HCT116 (cell line): ENCODE measurements at regions not wholly inside any gene's neighbourhood (a gene's known extent, or its start where the extent isn't known, plus 50 kb on each side); places are given as distances from the start of the nearest gene placed in this dataset.

ENCODE experiments used
- ATAC-seq: fragments of 200-7000 bp; cut with Tn5 transposase; 2 replicates; pipeline ENCODE4 v1.9.1; 2020; ENCODE audit warnings: mild to moderate bottlenecking, moderate library complexity
- BruUV-seq: library from RNA; stranded (reverse); fragments of 400-500 nt; replicated peaks from 2 replicates; lab custom pipeline; 2021; lab: Mats Ljungman, UMichigan
- CTCF ChIA-PET: fragments of 300-600 bp; sonication (Branson Sonifier 250); formaldehyde crosslinking; loops from one replicate; lab custom pipeline; 2021; ENCODE audit warnings: antibody characterized with exemption; lab: Charles Lee
- POLR2A ChIA-PET: fragments of 300-600, 350-600 bp; sonication (Branson Sonifier 250); formaldehyde crosslinking; loops from one replicate; lab custom pipeline; 2021; ENCODE audit warnings: antibody characterized with exemption; lab: Charles Lee
- RAD21 ChIA-PET, 2 experiments: fragments of 300-600 bp; sonication (Branson Sonifier 250); formaldehyde crosslinking; loops; one replicate each; lab custom pipeline; 2023; ENCODE audit warnings: low total read pairs in 2 of 2; ENCODE audit not compliant: uncharacterized antibody in 2 of 2, unreplicated experiment in 2 of 2, low non-redundant PET in 1 of 2; lab: Charles Lee
- DNase-seq: peaks from one replicate; pipeline ENCODE4 v3.0.0-alpha.2; 2010; ENCODE audit warnings: low read depth, low spot score
- H2AFZ ChIP-seq: fragments of 200-600 bp; shearing (Covaris generic), sonication (generic); 2 replicates; pipeline ENCODE4 v1.6.1; 2017; ENCODE audit warnings: low read depth, mixed run types, mixed read lengths, antibody characterized with exemption, low read length; ENCODE audit not compliant: poor library complexity, severe bottlenecking
- H3K27ac ChIP-seq: 2 replicates; pipeline ENCODE4 v1.5.1; 2012; ENCODE audit warnings: low read depth, low read length
- H3K27me3 ChIP-seq: fragments of 200-600 bp; sonication (generic); 2 replicates; pipeline ENCODE4 v1.6.1; 2016; ENCODE audit warnings: mixed run types, low read length, mixed read lengths; ENCODE audit not compliant: insufficient read depth
- H3K36me3 ChIP-seq, 2 experiments: fragments of 200-500 bp in 1 of 2; fragments of 200-600 bp in 1 of 2; sonication (Bioruptor generic) in 1 of 2; sonication (generic) in 1 of 2; 2 replicates each; pipeline versions ENCODE4 v1.5.1 to v1.6.1; 2014 to 2016; ENCODE audit warnings: low read length in 2 of 2, inconsistent platforms in 1 of 2, mixed read lengths in 1 of 2, mixed run types in 1 of 2; ENCODE audit not compliant: insufficient read depth in 2 of 2, control insufficient read depth in 1 of 2
- H3K4me1 ChIP-seq, 2 experiments: fragments of 200-600 bp in 1 of 2; sonication (generic) in 1 of 2; 2 replicates each; pipeline versions ENCODE4 v1.5.1 to v1.6.1; 2012 to 2017; ENCODE audit warnings: low read length in 2 of 2, inconsistent platforms in 1 of 2, mild to moderate bottlenecking in 1 of 2, mixed read lengths in 1 of 2, mixed run types in 1 of 2, moderate library complexity in 1 of 2; ENCODE audit not compliant: insufficient read depth in 2 of 2, control insufficient read depth in 1 of 2
- H3K4me2 ChIP-seq: fragments of 200-600 bp; sonication (generic); 2 replicates; pipeline ENCODE4 v1.6.1; 2017; ENCODE audit warnings: mixed run types, low read length, mixed read lengths
- H3K4me3 ChIP-seq, 2 experiments: fragments of 200-600 bp in 1 of 2; sonication (generic) in 1 of 2; replicated peaks in 1 of 2; 2 replicates each; pipeline ENCODE4 v1.5.1; 2011 to 2016; ENCODE audit warnings: low read length in 2 of 2, control low read depth in 1 of 2, low read depth in 1 of 2, mild to moderate bottlenecking in 1 of 2, mixed read lengths in 1 of 2, mixed run types in 1 of 2
- H3K79me2 ChIP-seq: fragments of 200-600 bp; sonication (generic); 2 replicates; pipeline ENCODE4 v1.6.1; 2017; ENCODE audit warnings: mild to moderate bottlenecking, mixed run types, low read length, moderate library complexity, mixed read lengths; ENCODE audit not compliant: insufficient read depth
- H3K9ac ChIP-seq: fragments of 200-600 bp; sonication (generic); 2 replicates; pipeline ENCODE4 v1.6.1; 2016; ENCODE audit warnings: low read length, mixed read lengths
- H3K9me2 ChIP-seq: fragments of 200-600 bp; sonication (generic), shearing (Covaris generic); 2 replicates; pipeline ENCODE4 v1.6.1; 2017; ENCODE audit warnings: mixed run types, mild to moderate bottlenecking, moderate library complexity; ENCODE audit not compliant: insufficient read depth
- H3K9me3 ChIP-seq, 2 experiments: fragments of 200-500 bp in 1 of 2; fragments of 200-600 bp in 1 of 2; sonication (Bioruptor generic) in 1 of 2; sonication (generic) in 1 of 2; 2 replicates each; pipeline ENCODE4 v1.6.1; 2014 to 2017; ENCODE audit warnings: low read length in 2 of 2, mixed read lengths in 2 of 2, inconsistent platforms in 1 of 2, low read depth in 1 of 2, mild to moderate bottlenecking in 1 of 2, mixed run types in 1 of 2, moderate library complexity in 1 of 2; ENCODE audit not compliant: control insufficient read depth in 1 of 2, insufficient read depth in 1 of 2
- H4K20me1 ChIP-seq: fragments of 200-600 bp; sonication (generic), shearing (Covaris generic); 2 replicates; pipeline ENCODE4 v1.6.1; 2017; ENCODE audit warnings: mixed run types, mild to moderate bottlenecking, moderate library complexity; ENCODE audit not compliant: insufficient read depth
- CBX3 ChIP-seq: IDR thresholded peaks from 2 replicates; pipeline ENCODE4 v1.6.1; 2012; ENCODE audit warnings: low read depth
- CEBPB ChIP-seq: IDR thresholded peaks from 2 replicates; pipeline ENCODE4 v1.6.1; 2012; ENCODE audit warnings: low read depth
- EGR1 ChIP-seq: IDR thresholded peaks from 2 replicates; pipeline ENCODE4 v1.6.1; 2012; ENCODE audit warnings: low read depth
- ELF1 ChIP-seq: IDR thresholded peaks from 2 replicates; pipeline ENCODE4 v1.6.1; 2012; ENCODE audit warnings: low read depth, borderline replicate concordance
- FOSL1 ChIP-seq: IDR thresholded peaks from 2 replicates; pipeline ENCODE4 v1.6.1; 2012; ENCODE audit warnings: low read depth
- JUND ChIP-seq: IDR thresholded peaks from 2 replicates; pipeline ENCODE4 v1.6.1; 2012
- RAD21 ChIP-seq: IDR thresholded peaks from 2 replicates; pipeline ENCODE4 v1.6.1; 2012; ENCODE audit warnings: low read depth, mild to moderate bottlenecking
- REST ChIP-seq: IDR thresholded peaks from 2 replicates; pipeline ENCODE4 v1.6.1; 2012; ENCODE audit warnings: low read depth
- SIN3A ChIP-seq: IDR thresholded peaks from 2 replicates; pipeline ENCODE4 v1.6.1; 2012; ENCODE audit warnings: low read depth
- SRF ChIP-seq: IDR thresholded peaks from 2 replicates; pipeline ENCODE4 v1.6.1; 2012; ENCODE audit warnings: low read depth
- TCF7L2 ChIP-seq: IDR thresholded peaks from 2 replicates; pipeline ENCODE4 v1.7.0; 2011; ENCODE audit warnings: borderline replicate concordance, inconsistent platforms; ENCODE audit not compliant: insufficient read depth, insufficient read length; ENCODE audit errors: extremely low read depth
- intact Hi-C: fragments of 100-400 bp; cut with micrococcal nuclease; formaldehyde crosslinking; loops from 2 replicates; pipeline ENCODE4 v1.10.0; 2022
- TF ChIP-seq, protein P1 (sequence below): IDR thresholded peaks from 2 replicates; pipeline ENCODE4 v1.6.1; 2011; ENCODE audit warnings: mild to moderate bottlenecking, low read length, moderate library complexity; ENCODE audit not compliant: insufficient replicate concordance; ENCODE audit errors: extremely low read depth

GRCh38 chr11:92790366-92790765 lies 179.1 kb upstream of the MTNR1B start:
- ChIA-PET RAD21 (no interaction called here), CTCF (no interaction called here), POLR2A (no interaction called here)
- H3K4me2 ChIP-seq, result no peak overlapping the region
- no TSS peak for BruUV-seq
- no peaks in the 10 kb centered on the region for H3K9me3 ChIP-seq
- DNase-seq (no peak), ATAC-seq (no peak)
- no peaks in the 10 kb centered on the region for H3K9me2 ChIP-seq
- no peaks in the 10 kb centered on the region for H3K4me1 ChIP-seq
- intact Hi-C loops, result no loop called here
- peaks cover 12% of the 10 kb centered on the region; the same call in 1 of the 2 replicates for H3K27me3 ChIP-seq
- H3K36me3 ChIP-seq, result no peaks in the 10 kb centered on the region
- H3K9ac ChIP-seq, result no peak overlapping the region
- H3K4me3 ChIP-seq, result no peak overlapping the region
- no peaks in the 10 kb centered on the region for H3K79me2 ChIP-seq
- H2AFZ ChIP-seq, result no peak overlapping the region
- TF ChIP-seq RAD21 (no peak), SIN3A (no peak), TCF7L2 (no peak), CEBPB (no peak), FOSL1 (no peak), REST (no peak), ELF1 (no peak), CBX3 (no peak), EGR1 (no peak), SRF (no peak), JUND (no peak)
- TF ChIP-seq, protein P1, sequence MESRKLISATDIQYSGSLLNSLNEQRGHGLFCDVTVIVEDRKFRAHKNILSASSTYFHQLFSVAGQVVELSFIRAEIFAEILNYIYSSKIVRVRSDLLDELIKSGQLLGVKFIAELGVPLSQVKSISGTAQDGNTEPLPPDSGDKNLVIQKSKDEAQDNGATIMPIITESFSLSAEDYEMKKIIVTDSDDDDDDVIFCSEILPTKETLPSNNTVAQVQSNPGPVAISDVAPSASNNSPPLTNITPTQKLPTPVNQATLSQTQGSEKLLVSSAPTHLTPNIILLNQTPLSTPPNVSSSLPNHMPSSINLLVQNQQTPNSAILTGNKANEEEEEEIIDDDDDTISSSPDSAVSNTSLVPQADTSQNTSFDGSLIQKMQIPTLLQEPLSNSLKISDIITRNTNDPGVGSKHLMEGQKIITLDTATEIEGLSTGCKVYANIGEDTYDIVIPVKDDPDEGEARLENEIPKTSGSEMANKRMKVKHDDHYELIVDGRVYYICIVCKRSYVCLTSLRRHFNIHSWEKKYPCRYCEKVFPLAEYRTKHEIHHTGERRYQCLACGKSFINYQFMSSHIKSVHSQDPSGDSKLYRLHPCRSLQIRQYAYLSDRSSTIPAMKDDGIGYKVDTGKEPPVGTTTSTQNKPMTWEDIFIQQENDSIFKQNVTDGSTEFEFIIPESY, result no peak
- no peak overlapping the region for H3K27ac ChIP-seq
- H4K20me1 ChIP-seq, result no peaks in the 10 kb centered on the region
